ENCODE measurements at regions not wholly inside any gene's neighbourhood (a gene's known extent, or its start where the extent isn't known, plus 50 kb on each side); places are given as distances from the start of the nearest gene placed in this dataset.

GRCh38 chr15:29422606-29423005 lies 153.0 kb upstream of the NSMCE3 start:
- DNase-seq (ENCODE audit: low read depth, low spot score) = no peak
- no peaks in the 10 kb centered on the region for H3K4me1 ChIP-seq (ENCODE audit: control insufficient read depth, extremely low read depth, insufficient read depth, low read length)
- FAIRE-seq = no peak
- no peak overlapping the region for H2AFZ ChIP-seq (ENCODE audit: control insufficient read depth, low read length)
- no peaks in the 10 kb centered on the region for H3K79me2 ChIP-seq (ENCODE audit: control insufficient read depth, insufficient read depth, low read length)
- no peaks in the 10 kb centered on the region for H3K9me3 ChIP-seq (ENCODE audit: control insufficient read depth, low read depth, low read length)
- dilution Hi-C loops (cut with MboI; ENCODE audit: extremely low pct_ligation_motif_present, low sequenced_read_pairs) = no loop called here
- H4K20me1 ChIP-seq (ENCODE audit: control insufficient read depth, extremely low read depth, insufficient read depth, low read length) = no peaks in the 10 kb centered on the region
- no peak overlapping the region for H3K9ac ChIP-seq (ENCODE audit: control insufficient read depth, extremely low read depth, insufficient read depth, low read length)
- no peak overlapping the region for H3K27ac ChIP-seq (ENCODE audit: control insufficient read depth, insufficient read depth, low read length)
- H3K9me1 ChIP-seq (ENCODE audit: control insufficient read depth, extremely low read depth, insufficient read depth, low read length) = no peaks in the 10 kb centered on the region
- no peak overlapping the region for H3K4me3 ChIP-seq (ENCODE audit: control insufficient read depth in 2 of 3, extremely low read depth in 1 of 3, insufficient read depth in 2 of 3, low read depth in 1 of 3, low read length in 3 of 3)
- no peaks in the 10 kb centered on the region for H3K27me3 ChIP-seq (ENCODE audit: control insufficient read depth, extremely low read depth, insufficient read depth, low read length)
- no peaks in the 10 kb centered on the region for H3K36me3 ChIP-seq (ENCODE audit: control insufficient read depth in 2 of 2, extremely low read depth in 1 of 2, insufficient read depth in 2 of 2, low read length in 2 of 2)
- TF ChIP-seq, protein P1, sequence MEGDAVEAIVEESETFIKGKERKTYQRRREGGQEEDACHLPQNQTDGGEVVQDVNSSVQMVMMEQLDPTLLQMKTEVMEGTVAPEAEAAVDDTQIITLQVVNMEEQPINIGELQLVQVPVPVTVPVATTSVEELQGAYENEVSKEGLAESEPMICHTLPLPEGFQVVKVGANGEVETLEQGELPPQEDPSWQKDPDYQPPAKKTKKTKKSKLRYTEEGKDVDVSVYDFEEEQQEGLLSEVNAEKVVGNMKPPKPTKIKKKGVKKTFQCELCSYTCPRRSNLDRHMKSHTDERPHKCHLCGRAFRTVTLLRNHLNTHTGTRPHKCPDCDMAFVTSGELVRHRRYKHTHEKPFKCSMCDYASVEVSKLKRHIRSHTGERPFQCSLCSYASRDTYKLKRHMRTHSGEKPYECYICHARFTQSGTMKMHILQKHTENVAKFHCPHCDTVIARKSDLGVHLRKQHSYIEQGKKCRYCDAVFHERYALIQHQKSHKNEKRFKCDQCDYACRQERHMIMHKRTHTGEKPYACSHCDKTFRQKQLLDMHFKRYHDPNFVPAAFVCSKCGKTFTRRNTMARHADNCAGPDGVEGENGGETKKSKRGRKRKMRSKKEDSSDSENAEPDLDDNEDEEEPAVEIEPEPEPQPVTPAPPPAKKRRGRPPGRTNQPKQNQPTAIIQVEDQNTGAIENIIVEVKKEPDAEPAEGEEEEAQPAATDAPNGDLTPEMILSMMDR (optimal IDR thresholded peaks at IDR 0.05 in 1 of 3, IDR thresholded peaks at IDR 0.05 in 1 of 3, conservative IDR thresholded peaks at IDR 0.05 in 1 of 3; ENCODE audit: extremely low read depth in 1 of 3, insufficient read depth in 2 of 3, low read length in 3 of 3) = no peak
- no peak for TF ChIP-seq EZH2 (IDR thresholded peaks at IDR 0.05; ENCODE audit: low read length)
- H3K4me2 ChIP-seq (ENCODE audit: control insufficient read depth, extremely low read depth, insufficient read depth, low read depth, low read length) = no peak overlapping the region

GRCh38 chr15:29420188-29420587 lies 150.6 kb upstream of the NSMCE3 start:
- dilution Hi-C loops (cut with MboI; ENCODE audit: extremely low pct_ligation_motif_present, low sequenced_read_pairs) = no loop called here
- no peak for FAIRE-seq
- Histone ChIP-seq H4K20me1 (ENCODE audit: control insufficient read depth, extremely low read depth, insufficient read depth, low read length) (no peaks in the 10 kb centered on the region), H3K9ac (ENCODE audit: control insufficient read depth, extremely low read depth, insufficient read depth, low read length) (no peak overlapping the region), H3K4me3 (ENCODE audit: control insufficient read depth in 2 of 3, extremely low read depth in 1 of 3, insufficient read depth in 2 of 3, low read depth in 1 of 3, low read length in 3 of 3) (no peak overlapping the region), H2AFZ (ENCODE audit: control insufficient read depth, low read length) (no peak overlapping the region), H3K27me3 (ENCODE audit: control insufficient read depth, extremely low read depth, insufficient read depth, low read length) (no peaks in the 10 kb centered on the region), H3K9me3 (ENCODE audit: control insufficient read depth, low read depth, low read length) (no peaks in the 10 kb centered on the region), H3K79me2 (ENCODE audit: control insufficient read depth, insufficient read depth, low read length) (no peaks in the 10 kb centered on the region), H3K4me2 (ENCODE audit: control insufficient read depth, extremely low read depth, insufficient read depth, low read depth, low read length) (no peak overlapping the region), H3K27ac (ENCODE audit: control insufficient read depth, insufficient read depth, low read length) (no peak overlapping the region), H3K4me1 (ENCODE audit: control insufficient read depth, extremely low read depth, insufficient read depth, low read length) (no peaks in the 10 kb centered on the region), H3K36me3 (ENCODE audit: control insufficient read depth in 2 of 2, extremely low read depth in 1 of 2, insufficient read depth in 2 of 2, low read length in 2 of 2) (no peaks in the 10 kb centered on the region), H3K9me1 (ENCODE audit: control insufficient read depth, extremely low read depth, insufficient read depth, low read length) (no peaks in the 10 kb centered on the region)
- no peak for DNase-seq (ENCODE audit: low read depth, low spot score)
- TF ChIP-seq, protein P1 (optimal IDR thresholded peaks at IDR 0.05 in 1 of 3, IDR thresholded peaks at IDR 0.05 in 1 of 3, conservative IDR thresholded peaks at IDR 0.05 in 1 of 3; ENCODE audit: extremely low read depth in 1 of 3, insufficient read depth in 2 of 3, low read length in 3 of 3) = no peak
- no peak for TF ChIP-seq EZH2 (IDR thresholded peaks at IDR 0.05; ENCODE audit: low read length)
